ENCODE measurements at regions not wholly inside any gene's neighbourhood (a gene's known extent, or its start where the extent isn't known, plus 50 kb on each side); places are given as distances from the start of the nearest gene placed in this dataset.

- ATAC-seq (no peak), DNase-seq (ENCODE audit: low read depth in 1 of 2, low spot score in 1 of 2) (no peak), FAIRE-seq (no peak)
- Histone ChIP-seq H3K4me1 (no peaks in the 10 kb centered on the region), H3K4me2 (no peak overlapping the region), H3K4me3 (no peak overlapping the region), H3K27ac (no peak overlapping the region), H3K9me3 (no peaks in the 10 kb centered on the region)
- POLR2A ChIA-PET: no interaction called here
- TF ChIP-seq MAX (IDR thresholded peaks at IDR 0.05) (no peak), USF2 (IDR thresholded peaks at IDR 0.05) (no peak), RFX5 (IDR thresholded peaks at IDR 0.05) (no peak), RCOR1 (IDR thresholded peaks at IDR 0.05; ENCODE audit: low read depth, low read length) (no peak), CBX8 (IDR thresholded peaks at IDR 0.05) (no peak), ZFP36 (IDR thresholded peaks at IDR 0.05; ENCODE audit: borderline replicate concordance, partially characterized antibody) (no peak), RARB (CRISPR knock-in tag; IDR thresholded peaks at IDR 0.05) (no peak), TFCP2L1 (CRISPR knock-in tag; IDR thresholded peaks at IDR 0.05) (no peak), ELK1 (IDR thresholded peaks at IDR 0.05; ENCODE audit: low read depth, low read length) (no peak), ATOH8 (CRISPR knock-in tag; IDR thresholded peaks at IDR 0.05; ENCODE audit: low read depth) (no peak)
- CTCF ChIA-PET: interaction anchor here (0.7 kb wide), 1 partner anchor 9 kb away, joined by 3 read pairs; no protein-coding TSS in a partner anchor
- WGBS (ENCODE audit: missing lambda C conversion rate): 65% methylated on average over 5 of the region's 5 CpGs
Observed at GRCh38 chr2:37506407-37507050, 162.1 kb downstream of the QPCT start.

GRCh38 chr2:37507051-37507410, 162.6 kb downstream of the QPCT start:
- no peaks in the 10 kb centered on the region for H3K4me1 ChIP-seq
- H3K4me3 ChIP-seq: no peak overlapping the region
- no peaks in the 10 kb centered on the region for H3K9me3 ChIP-seq
- FAIRE-seq (no peak), ATAC-seq (no peak), DNase-seq (ENCODE audit: low read depth in 1 of 2, low spot score in 1 of 2) (no peak)
- 78% methylated on average over 3 of the region's 3 CpGs for WGBS (ENCODE audit: missing lambda C conversion rate)
- POLR2A ChIA-PET: no interaction called here
- TF ChIP-seq NR3C1 (IDR thresholded peaks at IDR 0.05): no peak
- TF ChIP-seq HES2 (IDR thresholded peaks at IDR 0.05): no peak
- TF ChIP-seq NPAS2 (CRISPR knock-in tag; IDR thresholded peaks at IDR 0.05; ENCODE audit: borderline replicate concordance): no peak
- no peak for TF ChIP-seq TFCP2L1 (CRISPR knock-in tag; IDR thresholded peaks at IDR 0.05)
- no peak for TF ChIP-seq MAX (IDR thresholded peaks at IDR 0.05)
- TF ChIP-seq HOXB5 (CRISPR knock-in tag; IDR thresholded peaks at IDR 0.05): no peak
- TF ChIP-seq PHF8 (IDR thresholded peaks at IDR 0.05; ENCODE audit: borderline replicate concordance, low read depth): no peak
- no peak for TF ChIP-seq RARB (CRISPR knock-in tag; IDR thresholded peaks at IDR 0.05)
- TF ChIP-seq E2F6 (IDR thresholded peaks at IDR 0.05; ENCODE audit: borderline replicate concordance, low read depth): no peak
- no peak for TF ChIP-seq HDAC2 (IDR thresholded peaks at IDR 0.05)
- TF ChIP-seq CBX8 (IDR thresholded peaks at IDR 0.05): no peak
- TF ChIP-seq GATA3 (IDR thresholded peaks at IDR 0.05; ENCODE audit: borderline replicate concordance): no peak
- no peak for TF ChIP-seq REST (IDR thresholded peaks at IDR 0.05)
- no peak for TF ChIP-seq USF2 (IDR thresholded peaks at IDR 0.05)
- no peak for TF ChIP-seq ATOH8 (CRISPR knock-in tag; IDR thresholded peaks at IDR 0.05; ENCODE audit: low read depth)
- TF ChIP-seq TP53 (CRISPR knock-in tag; IDR thresholded peaks at IDR 0.05): no peak
- TF ChIP-seq CHD4 (IDR thresholded peaks at IDR 0.05; ENCODE audit: borderline replicate concordance): no peak
- no peak for TF ChIP-seq KDM1A (IDR thresholded peaks at IDR 0.05; ENCODE audit: low read depth)
- TF ChIP-seq HEYL (CRISPR knock-in tag; IDR thresholded peaks at IDR 0.05): no peak
- H3K4me2 ChIP-seq: no peak overlapping the region
- CTCF ChIA-PET: interaction anchor here (0.7 kb wide), 1 partner anchor 9 kb away, joined by 3 read pairs; no protein-coding TSS in a partner anchor
- H3K27ac ChIP-seq: no peak overlapping the region

Data from A549 (cell line).